Osteocyte (in vitro differentiated cells): ENCODE measurements at regions not wholly inside any gene's neighbourhood (a gene's known extent, or its start where the extent isn't known, plus 50 kb on each side); places are given as distances from the start of the nearest gene placed in this dataset.

ENCODE experiments used
- DNase-seq: peaks from one replicate; pipeline ENCODE4 v3.0.0; 2021; ENCODE audit warnings: mixed read lengths; ENCODE audit not compliant: unreplicated experiment; ENCODE audit errors: extremely low spot score
- H3K27ac Mint-ChIP-seq: one replicate; pipeline ENCODE4 v1.8.0; 2021; ENCODE audit warnings: mild to moderate bottlenecking, mixed read lengths; ENCODE audit not compliant: unreplicated experiment
- H3K27me3 Mint-ChIP-seq: one replicate; pipeline ENCODE4 v1.8.0; 2021; ENCODE audit warnings: mixed read lengths; ENCODE audit not compliant: unreplicated experiment
- H3K36me3 Mint-ChIP-seq: one replicate; pipeline ENCODE4 v1.8.0; 2021; ENCODE audit warnings: mixed read lengths; ENCODE audit not compliant: unreplicated experiment
- H3K4me1 Mint-ChIP-seq: one replicate; pipeline ENCODE4 v1.8.0; 2021; ENCODE audit warnings: mixed read lengths; ENCODE audit not compliant: unreplicated experiment
- H3K4me3 Mint-ChIP-seq: one replicate; pipeline ENCODE4 v1.8.0; 2021; ENCODE audit warnings: mild to moderate bottlenecking, moderate library complexity, mixed read lengths; ENCODE audit not compliant: unreplicated experiment
- H3K9me3 Mint-ChIP-seq: one replicate; pipeline ENCODE4 v1.8.0; 2021; ENCODE audit warnings: mixed read lengths; ENCODE audit not compliant: unreplicated experiment
- TF ChIP-seq, protein P1 (sequence below): fragments of 200-600 bp; sonication (generic); IDR thresholded peaks from 2 replicates; pipeline ENCODE4 v1.5.0; 2021; ENCODE audit warnings: antibody characterized with exemption, mild to moderate bottlenecking, moderate library complexity

DNA sequence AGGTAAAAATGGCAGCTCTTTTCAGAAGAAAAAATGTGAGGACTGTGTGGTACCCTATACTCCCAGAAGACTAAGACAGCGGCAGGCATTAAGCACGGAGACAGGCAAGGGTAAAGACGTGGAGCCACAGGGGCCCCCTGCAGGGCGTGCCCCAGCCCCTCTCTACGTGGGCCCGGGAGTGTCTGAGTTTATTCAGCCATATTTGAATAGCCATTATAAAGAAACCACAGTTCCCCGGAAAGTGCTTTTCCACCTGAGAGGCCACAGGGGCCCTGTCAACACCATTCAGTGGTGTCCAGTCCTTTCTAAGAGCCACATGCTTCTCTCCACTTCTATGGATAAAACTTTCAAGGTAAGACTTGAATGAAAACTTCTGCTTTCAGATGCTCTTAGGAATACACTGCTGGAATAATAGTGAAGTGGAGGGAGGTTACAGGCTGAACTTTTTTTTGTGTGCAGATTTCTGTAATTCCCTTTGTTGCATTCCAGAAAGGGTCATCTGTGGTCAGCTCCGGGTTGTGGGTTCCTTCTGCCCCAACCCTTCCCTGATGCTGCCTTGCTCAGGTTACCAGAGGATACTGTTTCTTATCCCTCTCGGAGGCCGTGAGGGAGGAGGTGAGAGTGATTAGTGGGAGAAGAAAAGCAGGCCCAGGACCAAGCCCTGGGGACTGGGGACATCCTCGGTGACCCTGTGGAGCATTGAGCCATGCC, 58.4 kb downstream of the SLC25A47 start:
- Mint-ChIP-seq H3K4me3 (no peak overlapping the region), H3K27ac (no peak overlapping the region), H3K9me3 (no peaks in the 10 kb centered on the region), H3K4me1 (peaks cover 45% of the 10 kb centered on the region), H3K36me3 (peaks cover 2% of the 10 kb centered on the region), H3K27me3 (no peaks in the 10 kb centered on the region)
- DNase-seq = no peak
- TF ChIP-seq, protein P1, sequence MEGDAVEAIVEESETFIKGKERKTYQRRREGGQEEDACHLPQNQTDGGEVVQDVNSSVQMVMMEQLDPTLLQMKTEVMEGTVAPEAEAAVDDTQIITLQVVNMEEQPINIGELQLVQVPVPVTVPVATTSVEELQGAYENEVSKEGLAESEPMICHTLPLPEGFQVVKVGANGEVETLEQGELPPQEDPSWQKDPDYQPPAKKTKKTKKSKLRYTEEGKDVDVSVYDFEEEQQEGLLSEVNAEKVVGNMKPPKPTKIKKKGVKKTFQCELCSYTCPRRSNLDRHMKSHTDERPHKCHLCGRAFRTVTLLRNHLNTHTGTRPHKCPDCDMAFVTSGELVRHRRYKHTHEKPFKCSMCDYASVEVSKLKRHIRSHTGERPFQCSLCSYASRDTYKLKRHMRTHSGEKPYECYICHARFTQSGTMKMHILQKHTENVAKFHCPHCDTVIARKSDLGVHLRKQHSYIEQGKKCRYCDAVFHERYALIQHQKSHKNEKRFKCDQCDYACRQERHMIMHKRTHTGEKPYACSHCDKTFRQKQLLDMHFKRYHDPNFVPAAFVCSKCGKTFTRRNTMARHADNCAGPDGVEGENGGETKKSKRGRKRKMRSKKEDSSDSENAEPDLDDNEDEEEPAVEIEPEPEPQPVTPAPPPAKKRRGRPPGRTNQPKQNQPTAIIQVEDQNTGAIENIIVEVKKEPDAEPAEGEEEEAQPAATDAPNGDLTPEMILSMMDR = no peak

DNA sequence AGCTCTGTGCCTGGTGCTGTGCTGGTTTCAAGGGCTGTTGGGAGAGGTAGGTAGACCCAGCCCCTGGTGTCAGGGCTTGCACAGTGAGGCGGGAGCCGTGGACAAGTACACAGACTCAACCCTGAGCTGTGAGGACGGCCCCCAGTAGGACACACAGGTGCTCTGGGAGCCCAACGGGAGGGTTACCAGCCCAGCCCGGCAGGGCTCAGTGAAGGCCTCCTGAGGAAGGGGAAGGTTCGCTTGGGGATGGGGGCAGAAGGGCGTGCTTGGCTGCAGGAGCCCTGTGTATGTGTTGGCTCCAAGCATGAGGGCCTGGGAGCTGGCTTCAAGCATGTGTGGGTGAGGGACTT, 58.9 kb downstream of the SLC25A47 start:
- H3K27ac Mint-ChIP-seq = no peak overlapping the region
- peaks cover 44% of the 10 kb centered on the region for H3K4me1 Mint-ChIP-seq
- TF ChIP-seq, protein P1 = no peak
- H3K27me3 Mint-ChIP-seq = no peaks in the 10 kb centered on the region
- DNase-seq = no peak
- peaks cover 2% of the 10 kb centered on the region for H3K36me3 Mint-ChIP-seq
- no peaks in the 10 kb centered on the region for H3K9me3 Mint-ChIP-seq
- H3K4me3 Mint-ChIP-seq = no peak overlapping the region

DNA sequence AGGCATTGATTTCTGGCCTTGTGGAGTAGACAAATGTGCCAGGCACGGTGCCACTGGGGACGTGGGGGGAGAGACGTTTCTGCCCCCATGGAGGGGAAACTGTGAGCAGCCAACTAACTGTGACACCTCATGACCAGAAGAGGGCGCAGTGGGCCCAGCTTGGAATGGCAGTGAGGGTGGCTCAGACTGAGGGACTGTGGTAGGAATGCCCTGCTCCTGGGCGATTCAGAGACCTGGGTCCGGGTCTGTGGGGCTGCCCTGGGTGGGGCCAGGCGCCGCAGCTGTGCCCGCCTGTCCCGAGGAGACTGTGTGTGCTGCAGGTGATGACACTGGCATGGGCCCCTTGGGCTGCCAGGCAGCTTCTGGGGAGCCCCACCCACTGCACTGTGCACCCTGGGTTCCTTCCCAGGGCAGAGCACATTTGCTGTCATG, 60.6 kb downstream of the SLC25A47 start:
- H3K27me3 Mint-ChIP-seq = no peaks in the 10 kb centered on the region
- no peak for DNase-seq
- H3K4me3 Mint-ChIP-seq = no peak overlapping the region
- H3K27ac Mint-ChIP-seq = no peak overlapping the region
- H3K9me3 Mint-ChIP-seq = no peaks in the 10 kb centered on the region
- peaks cover 2% of the 10 kb centered on the region for H3K36me3 Mint-ChIP-seq
- H3K4me1 Mint-ChIP-seq = peaks cover 50% of the 10 kb centered on the region
- TF ChIP-seq, protein P1 = peak; percentile 90

DNA sequence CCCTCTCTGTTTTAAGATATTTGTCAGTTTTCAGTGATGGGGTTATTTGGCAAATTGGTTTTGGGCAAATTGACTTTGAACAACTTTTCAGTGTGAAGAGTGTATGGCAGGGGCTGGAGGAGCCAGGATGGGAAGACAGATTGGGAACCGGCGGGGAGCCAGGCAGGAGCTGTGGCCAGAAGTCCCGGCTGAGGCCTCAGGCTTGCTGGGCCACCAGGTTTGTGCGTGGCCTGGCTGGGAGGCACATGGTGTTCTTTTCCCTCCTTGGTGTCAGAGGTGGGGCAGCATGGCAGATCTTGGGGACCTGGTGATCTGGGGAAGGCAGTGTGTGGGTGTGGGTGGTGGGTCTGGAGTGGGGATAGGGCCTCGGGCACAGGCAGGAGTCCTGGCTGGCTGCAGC, 61.1 kb downstream of the SLC25A47 start:
- H3K36me3 Mint-ChIP-seq = peaks cover 3% of the 10 kb centered on the region
- peaks cover 50% of the 10 kb centered on the region for H3K4me1 Mint-ChIP-seq
- H3K9me3 Mint-ChIP-seq = no peaks in the 10 kb centered on the region
- H3K27me3 Mint-ChIP-seq = no peaks in the 10 kb centered on the region
- TF ChIP-seq, protein P1 = no peak
- no peak for DNase-seq
- H3K4me3 Mint-ChIP-seq = no peak overlapping the region
- no peak overlapping the region for H3K27ac Mint-ChIP-seq

DNA sequence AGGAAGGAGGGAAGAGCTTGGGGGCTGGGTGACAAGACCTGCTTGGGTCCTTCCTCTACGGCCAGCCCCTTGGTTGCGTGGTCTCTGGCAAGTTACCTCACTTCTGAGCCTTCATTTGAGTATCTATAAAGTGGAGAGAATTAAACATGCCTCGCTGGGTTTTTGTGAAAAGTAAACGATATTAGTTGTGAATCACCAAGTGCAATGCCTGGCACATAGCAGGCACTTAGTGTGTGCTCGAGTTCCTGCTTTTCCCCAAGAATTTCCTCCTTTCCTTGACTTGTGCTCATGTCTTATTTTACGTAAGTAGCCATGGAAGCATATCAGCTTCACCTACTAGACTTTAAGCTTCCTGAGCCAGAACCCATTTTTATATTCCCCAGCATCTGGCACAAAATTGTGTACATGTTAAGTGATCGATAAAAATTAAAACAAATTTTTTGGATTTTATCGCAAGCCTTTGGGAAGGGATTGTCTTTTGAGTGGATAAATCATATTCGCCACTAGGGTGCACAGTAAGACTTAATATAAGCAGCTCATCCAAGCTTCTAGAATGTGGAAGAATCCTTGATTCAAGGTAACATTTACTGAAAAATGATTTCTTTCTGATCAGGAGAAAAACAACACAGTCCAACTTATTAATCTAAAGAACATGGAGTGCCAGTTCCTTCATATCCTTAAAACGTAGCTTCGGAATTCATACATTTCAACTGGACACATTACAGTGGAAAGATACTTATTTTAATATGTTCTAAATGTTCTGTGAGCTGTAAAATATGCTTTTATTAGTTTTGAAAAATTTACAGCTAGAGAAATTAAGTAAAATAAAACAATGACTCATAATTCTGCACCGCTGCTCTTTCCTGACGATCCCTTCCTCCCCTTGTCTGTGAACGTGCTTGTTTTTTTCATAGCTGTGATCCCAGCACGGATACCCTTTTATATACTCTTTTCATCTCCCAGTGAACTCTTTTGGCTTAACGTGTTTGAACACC, 62.0 kb downstream of the SLC25A47 start:
- H3K27me3 Mint-ChIP-seq = no peaks in the 10 kb centered on the region
- H3K27ac Mint-ChIP-seq = peak overlapping the region; percentile 85
- peaks cover 54% of the 10 kb centered on the region for H3K4me1 Mint-ChIP-seq
- no peaks in the 10 kb centered on the region for H3K9me3 Mint-ChIP-seq
- H3K36me3 Mint-ChIP-seq = peaks cover 6% of the 10 kb centered on the region
- no peak for DNase-seq
- H3K4me3 Mint-ChIP-seq = peak overlapping the region; percentile 46
- TF ChIP-seq, protein P1 = peak; percentile 69
